ENCODE measurements at regions not wholly inside any gene's neighbourhood (a gene's known extent, or its start where the extent isn't known, plus 50 kb on each side); places are given as distances from the start of the nearest gene placed in this dataset.

GRCh38 chr5:96282020-96282419 is 151.0 kb downstream of the PCSK1 start:
- Histone ChIP-seq H3K36me3 (no peaks in the 10 kb centered on the region), H3K27ac (no peak overlapping the region)

GRCh38 chr5:96280946-96281393 is 152.1 kb downstream of the PCSK1 start:
- Histone ChIP-seq H3K4me1 (no peaks in the 10 kb centered on the region), H3K27ac (no peak overlapping the region), H3K36me3 (no peaks in the 10 kb centered on the region), H3K4me3 (no peak overlapping the region), H3K27me3 (no peaks in the 10 kb centered on the region), H3K9me3 (replicated peaks) (no peaks in the 10 kb centered on the region)
- DNase-seq: no peak

More at GRCh38 chr5:96282020-96282419, 151.0 kb downstream of the PCSK1 start:
- H3K4me3 ChIP-seq: no peak overlapping the region
- DNase-seq: no peak
- H3K9me3 ChIP-seq (replicated peaks): no peaks in the 10 kb centered on the region
- no peaks in the 10 kb centered on the region; the same call in 1 of the 2 replicates for H3K27me3 ChIP-seq
- H3K4me1 ChIP-seq: no peaks in the 10 kb centered on the region

GRCh38 chr5:96279801-96280542 is 153.1 kb downstream of the PCSK1 start:
- Histone ChIP-seq H3K36me3 (no peaks in the 10 kb centered on the region), H3K9me3 (replicated peaks) (no peaks in the 10 kb centered on the region), H3K4me1 (no peaks in the 10 kb centered on the region), H3K27me3 (no peaks in the 10 kb centered on the region), H3K27ac (no peak overlapping the region), H3K4me3 (no peak overlapping the region)
- peak in 1 of 2 experiments; percentile 7 for DNase-seq

- Histone ChIP-seq H3K4me3 (no peak overlapping the region), H3K4me1 (no peaks in the 10 kb centered on the region), H3K27ac (no peak overlapping the region), H3K36me3 (no peaks in the 10 kb centered on the region), H3K27me3 (no peaks in the 10 kb centered on the region), H3K9me3 (replicated peaks) (no peaks in the 10 kb centered on the region)
- DNase-seq: no peak
Measured at GRCh38 chr5:96278981-96279380, 154.1 kb downstream of the PCSK1 start.

- no peaks in the 10 kb centered on the region for H3K36me3 ChIP-seq
- no peaks in the 10 kb centered on the region for H3K4me1 ChIP-seq
- H3K9me3 ChIP-seq (replicated peaks): no peaks in the 10 kb centered on the region
- H3K4me3 ChIP-seq: no peak overlapping the region
- no peak for DNase-seq
- no peak overlapping the region for H3K27ac ChIP-seq
- H3K27me3 ChIP-seq: no peaks in the 10 kb centered on the region
Measured at GRCh38 chr5:96275051-96275450, 158.0 kb downstream of the PCSK1 start.

GRCh38 chr5:96265487-96265886 is 167.6 kb downstream of the PCSK1 start:
- Histone ChIP-seq H3K36me3 (no peaks in the 10 kb centered on the region), H3K27me3 (no peaks in the 10 kb centered on the region), H3K9me3 (replicated peaks) (peaks cover 4% of the 10 kb centered on the region), H3K4me3 (no peak overlapping the region), H3K4me1 (no peaks in the 10 kb centered on the region), H3K27ac (no peak overlapping the region)
- no peak for DNase-seq

- no peaks in the 10 kb centered on the region for H3K27me3 ChIP-seq
- no peaks in the 10 kb centered on the region for H3K4me1 ChIP-seq
- H3K27ac ChIP-seq: no peak overlapping the region
- peaks cover 4% of the 10 kb centered on the region for H3K9me3 ChIP-seq (replicated peaks)
- no peak for DNase-seq
- H3K4me3 ChIP-seq: no peak overlapping the region
- no peaks in the 10 kb centered on the region for H3K36me3 ChIP-seq
Measured at GRCh38 chr5:96264047-96264446, 169.0 kb downstream of the PCSK1 start.

GRCh38 chr5:96262105-96262504 is 170.9 kb downstream of the PCSK1 start:
- no peak for DNase-seq
- no peaks in the 10 kb centered on the region for H3K4me1 ChIP-seq
- H3K36me3 ChIP-seq: no peaks in the 10 kb centered on the region
- H3K27me3 ChIP-seq: no peaks in the 10 kb centered on the region
- no peak overlapping the region for H3K4me3 ChIP-seq
- H3K9me3 ChIP-seq (replicated peaks): peaks cover 2% of the 10 kb centered on the region
- H3K27ac ChIP-seq: no peak overlapping the region

GRCh38 chr5:96260009-96260408 is 173.0 kb downstream of the PCSK1 start:
- Histone ChIP-seq H3K27ac (no peak overlapping the region), H3K36me3 (no peaks in the 10 kb centered on the region), H3K4me3 (no peak overlapping the region), H3K4me1 (peaks cover 8% of the 10 kb centered on the region), H3K9me3 (replicated peaks) (no peaks in the 10 kb centered on the region), H3K27me3 (no peaks in the 10 kb centered on the region)
- DNase-seq: no peak

- Histone ChIP-seq H3K9me3 (replicated peaks) (no peaks in the 10 kb centered on the region), H3K27me3 (no peaks in the 10 kb centered on the region), H3K4me1 (peaks cover 10% of the 10 kb centered on the region), H3K27ac (no peak overlapping the region), H3K4me3 (no peak overlapping the region), H3K36me3 (no peaks in the 10 kb centered on the region)
- no peak for DNase-seq
Measured at GRCh38 chr5:96259151-96259772, 173.8 kb downstream of the PCSK1 start.

GRCh38 chr5:96258692-96259091 is 174.4 kb downstream of the PCSK1 start:
- H3K4me1 ChIP-seq: peaks cover 10% of the 10 kb centered on the region
- no peak for DNase-seq
- H3K36me3 ChIP-seq: no peaks in the 10 kb centered on the region
- no peak overlapping the region for H3K4me3 ChIP-seq
- no peaks in the 10 kb centered on the region for H3K9me3 ChIP-seq (replicated peaks)
- no peak overlapping the region for H3K27ac ChIP-seq
- no peaks in the 10 kb centered on the region for H3K27me3 ChIP-seq

GRCh38 chr5:96257904-96258303 is 175.1 kb downstream of the PCSK1 start:
- no peak for DNase-seq
- Histone ChIP-seq H3K27me3 (no peaks in the 10 kb centered on the region), H3K27ac (no peak overlapping the region), H3K9me3 (replicated peaks) (no peaks in the 10 kb centered on the region), H3K36me3 (no peaks in the 10 kb centered on the region), H3K4me1 (peaks cover 10% of the 10 kb centered on the region), H3K4me3 (no peak overlapping the region)

- no peak overlapping the region for H3K4me3 ChIP-seq
- H3K4me1 ChIP-seq: peaks cover 10% of the 10 kb centered on the region
- no peak overlapping the region for H3K27ac ChIP-seq
- no peaks in the 10 kb centered on the region for H3K36me3 ChIP-seq
- no peaks in the 10 kb centered on the region for H3K9me3 ChIP-seq (replicated peaks)
- DNase-seq: peak; percentile 33 to 50
- no peaks in the 10 kb centered on the region for H3K27me3 ChIP-seq
Measured at GRCh38 chr5:96256795-96257470, 176.1 kb downstream of the PCSK1 start.

GRCh38 chr5:96254980-96255691 is 177.9 kb downstream of the PCSK1 start:
- Histone ChIP-seq H3K4me3 (no peak overlapping the region), H3K4me1 (peaks cover 10% of the 10 kb centered on the region)

GRCh38 chr5:96253140-96253539 is 179.9 kb downstream of the PCSK1 start:
- Histone ChIP-seq H3K27me3 (no peaks in the 10 kb centered on the region), H3K4me1 (peaks cover 10% of the 10 kb centered on the region), H3K27ac (no peak overlapping the region), H3K4me3 (no peak overlapping the region), H3K36me3 (no peaks in the 10 kb centered on the region), H3K9me3 (replicated peaks) (no peaks in the 10 kb centered on the region)
- DNase-seq: no peak

More at GRCh38 chr5:96254980-96255691, 177.9 kb downstream of the PCSK1 start:
- no peaks in the 10 kb centered on the region for H3K27me3 ChIP-seq
- DNase-seq: peak; percentile 5 to 8
- peak overlapping the region; percentile 67 for H3K27ac ChIP-seq
- H3K36me3 ChIP-seq: no peaks in the 10 kb centered on the region
- H3K9me3 ChIP-seq (replicated peaks): no peaks in the 10 kb centered on the region

Measured in SJCRH30 (cell line).